Endothelial cell of umbilical vein (primary cell): ENCODE measurements at regions not wholly inside any gene's neighbourhood (a gene's known extent, or its start where the extent isn't known, plus 50 kb on each side); places are given as distances from the start of the nearest gene placed in this dataset.

Source experiments
- BruUV-seq: library from RNA; stranded (reverse); fragments of 400-500 nt; replicated peaks from 2 replicates; lab custom pipeline; 2021; lab: Mats Ljungman, UMichigan
- CTCF ChIA-PET: fragments of 300-600, 350-600 bp; sonication (Branson Sonifier 250); formaldehyde crosslinking; loops from one replicate; lab custom pipeline; 2021; ENCODE audit warnings: antibody characterized with exemption, inconsistent platforms; lab: Charles Lee
- POLR2A ChIA-PET: fragments of 300-600, 350-600 bp; sonication (Branson Sonifier 250); formaldehyde crosslinking; loops from one replicate; lab custom pipeline; 2021; ENCODE audit warnings: antibody characterized with exemption, inconsistent platforms; lab: Charles Lee
- DNase-seq: peaks from one replicate; pipeline ENCODE4 v3.0.0-alpha.2; 2011; ENCODE audit warnings: low read depth, low spot score
- FAIRE-seq: peaks from 2 replicates; lab custom pipeline; 2011; peaks lifted over from hg19 to GRCh38; lab: Jason Lieb, UNC
- H2AFZ ChIP-seq: 2 replicates; pipeline ENCODE4 v1.6.0; 2012; ENCODE audit warnings: low read depth, low read length, control low read depth, inconsistent platforms
- H3K27ac ChIP-seq: 2 replicates; pipeline ENCODE4 v1.5.1; 2011; ENCODE audit warnings: low read depth, mild to moderate bottlenecking, control low read depth, low read length, moderate library complexity; ENCODE audit not compliant: insufficient read depth
- H3K27me3 ChIP-seq, 2 experiments: 2 replicates each; pipeline versions ENCODE4 v1.6.0 to v1.6.1; 2011; ENCODE audit warnings: low read length in 2 of 2, mixed read lengths in 1 of 2; ENCODE audit not compliant: control insufficient read depth in 2 of 2, insufficient read depth in 2 of 2
- H3K36me3 ChIP-seq, 2 experiments: 2 replicates in 1 of 2; 3 replicates in 1 of 2; pipeline ENCODE4 v1.5.1; 2011; ENCODE audit warnings: low read length in 2 of 2, mild to moderate bottlenecking in 1 of 2, moderate library complexity in 1 of 2; ENCODE audit not compliant: control insufficient read depth in 2 of 2, insufficient read depth in 2 of 2; ENCODE audit errors: extremely low read depth in 1 of 2
- H3K4me1 ChIP-seq: 3 replicates; pipeline ENCODE4 v1.5.1; 2011; ENCODE audit warnings: mild to moderate bottlenecking, low read length; ENCODE audit not compliant: control insufficient read depth, insufficient read depth; ENCODE audit errors: extremely low read depth
- H3K4me2 ChIP-seq: 2 replicates; pipeline ENCODE4 v1.6.1; 2011; ENCODE audit warnings: low read length, control low read depth, mixed read lengths; ENCODE audit not compliant: insufficient read depth
- H3K4me3 ChIP-seq, 3 experiments: fragments of 200-600 bp in 1 of 3; sonication (generic), shearing (Covaris generic) in 1 of 3; replicated peaks in 1 of 3; 2 replicates each; pipeline ENCODE4 v1.5.1; 2011 to 2016; ENCODE audit warnings: control low read depth in 3 of 3, low read length in 3 of 3, mild to moderate bottlenecking in 2 of 3, inconsistent platforms in 1 of 3, low read depth in 1 of 3, moderate library complexity in 1 of 3; ENCODE audit not compliant: insufficient read depth in 1 of 3
- H3K79me2 ChIP-seq: 2 replicates; pipeline ENCODE4 v1.6.0; 2012; ENCODE audit warnings: low read length, inconsistent platforms; ENCODE audit not compliant: control insufficient read depth, insufficient read depth
- H3K9ac ChIP-seq: replicated peaks from 2 replicates; pipeline ENCODE3; 2011; ENCODE audit warnings: low read length, control low read depth; ENCODE audit not compliant: insufficient read depth; ENCODE audit errors: extremely low read depth
- H3K9me1 ChIP-seq: replicated peaks from 3 replicates; pipeline ENCODE4 v1.6.0; 2011; ENCODE audit warnings: mild to moderate bottlenecking, low read length; ENCODE audit not compliant: control insufficient read depth, insufficient read depth; ENCODE audit errors: extremely low read depth
- H3K9me3 ChIP-seq: replicated peaks from 2 replicates; pipeline ENCODE4 v1.5.1; 2012; ENCODE audit warnings: low read length, inconsistent platforms; ENCODE audit not compliant: control insufficient read depth, insufficient read depth
- H4K20me1 ChIP-seq: replicated peaks from 2 replicates; pipeline ENCODE3; 2011; ENCODE audit warnings: mild to moderate bottlenecking, low read length; ENCODE audit not compliant: control insufficient read depth, insufficient read depth; ENCODE audit errors: extremely low read depth
- CTCF ChIP-seq, 2 donors: IDR thresholded peaks; 1 replicate in 1 of 2; 2 replicates in 1 of 2; pipeline ENCODE4 v1.5.1; 2011; ENCODE audit warnings: low read length in 2 of 2, mild to moderate bottlenecking in 2 of 2, moderate library complexity in 2 of 2, control low read depth in 1 of 2, inconsistent platforms in 1 of 2, low read depth in 1 of 2; ENCODE audit not compliant: insufficient read depth in 1 of 2; ENCODE audit errors: extremely low read depth in 1 of 2
- EZH2 ChIP-seq: IDR thresholded peaks from 2 replicates; pipeline ENCODE4 v1.6.1; 2012; ENCODE audit warnings: borderline replicate concordance, low read depth, mild to moderate bottlenecking, moderate library complexity, low read length, inconsistent platforms; ENCODE audit not compliant: severe bottlenecking
- FOS ChIP-seq: IDR thresholded peaks from 2 replicates; pipeline ENCODE4 v1.6.1; 2011; ENCODE audit warnings: mild to moderate bottlenecking, low read length, moderate library complexity, borderline replicate concordance; ENCODE audit not compliant: insufficient read depth
- GATA2 ChIP-seq: IDR thresholded peaks from 2 replicates; pipeline ENCODE4 v1.7.0; 2011; ENCODE audit warnings: low read depth, mild to moderate bottlenecking, moderate library complexity, mixed read lengths, low read length; ENCODE audit not compliant: insufficient read length, insufficient read depth
- JUN ChIP-seq: IDR thresholded peaks from 2 replicates; pipeline ENCODE4 v1.6.1; 2011; ENCODE audit warnings: borderline replicate concordance, low read depth; ENCODE audit not compliant: insufficient read length, insufficient read depth
- MAX ChIP-seq: IDR thresholded peaks from 2 replicates; pipeline ENCODE4 v1.6.1; 2011; ENCODE audit not compliant: insufficient read depth, insufficient read length
- MYC ChIP-seq: IDR thresholded peaks from one replicate; pipeline ENCODE4 v1.6.1; 2011; ENCODE audit warnings: mild to moderate bottlenecking, low read depth, low read length
- POLR2A ChIP-seq: IDR thresholded peaks from 2 replicates; pipeline ENCODE4 v1.6.1; 2012; ENCODE audit warnings: low read depth, mild to moderate bottlenecking, control low read depth, low read length
- POLR2AphosphoS5 ChIP-seq: IDR thresholded peaks from 2 replicates; pipeline ENCODE4 v1.6.1; 2012; ENCODE audit warnings: low read depth, mild to moderate bottlenecking, control low read depth, low read length, moderate library complexity; ENCODE audit not compliant: insufficient read depth
- dilution Hi-C: fragments of 300-500 bp; cut with MboI; formaldehyde crosslinking; loops from one replicate; pipeline ENCODE4 v1.15.0; 2019; ENCODE audit warnings: low sequenced_read_pairs; ENCODE audit not compliant: extremely low pct_ligation_motif_present
- intact Hi-C: fragments of 100-400 bp; cut with micrococcal nuclease; formaldehyde crosslinking; loops from one replicate; pipeline ENCODE4 v1.10.0; 2022

GRCh38 chr12:61780435-61780834 is 479.8 kb upstream of the USP15 start:
- H3K4me1 ChIP-seq, result no peaks in the 10 kb centered on the region
- H3K9me1 ChIP-seq, result no peaks in the 10 kb centered on the region
- no peaks in the 10 kb centered on the region for H3K79me2 ChIP-seq
- H3K4me3 ChIP-seq, result no peak overlapping the region
- no peak overlapping the region for H3K27ac ChIP-seq
- H3K4me2 ChIP-seq, result no peak overlapping the region
- ChIA-PET CTCF (no interaction called here), POLR2A (no interaction called here)
- dilution Hi-C loops, result no loop called here
- no TSS peak for BruUV-seq
- DNase-seq, result no peak
- no peaks in the 10 kb centered on the region for H4K20me1 ChIP-seq
- intact Hi-C loops, result no loop called here
- no peaks in the 10 kb centered on the region for H3K27me3 ChIP-seq
- FAIRE-seq, result no peak
- H2AFZ ChIP-seq, result no peak overlapping the region
- TF ChIP-seq JUN (no peak), EZH2 (no peak), MAX (no peak), POLR2A (no peak), POLR2AphosphoS5 (no peak), CTCF (IDR thresholded peaks at IDR 0.05; ENCODE audit: extremely low read depth in 1 of 2, insufficient read depth in 1 of 2, low read depth in 1 of 2, low read length in 2 of 2) (no peak), GATA2 (no peak), MYC (no peak), FOS (no peak)
- H3K9me3 ChIP-seq, result no peaks in the 10 kb centered on the region
- H3K36me3 ChIP-seq, result no peaks in the 10 kb centered on the region
- no peak overlapping the region for H3K9ac ChIP-seq
